ENCODE measurements at regions not wholly inside any gene's neighbourhood (a gene's known extent, or its start where the extent isn't known, plus 50 kb on each side); places are given as distances from the start of the nearest gene placed in this dataset.

DNA sequence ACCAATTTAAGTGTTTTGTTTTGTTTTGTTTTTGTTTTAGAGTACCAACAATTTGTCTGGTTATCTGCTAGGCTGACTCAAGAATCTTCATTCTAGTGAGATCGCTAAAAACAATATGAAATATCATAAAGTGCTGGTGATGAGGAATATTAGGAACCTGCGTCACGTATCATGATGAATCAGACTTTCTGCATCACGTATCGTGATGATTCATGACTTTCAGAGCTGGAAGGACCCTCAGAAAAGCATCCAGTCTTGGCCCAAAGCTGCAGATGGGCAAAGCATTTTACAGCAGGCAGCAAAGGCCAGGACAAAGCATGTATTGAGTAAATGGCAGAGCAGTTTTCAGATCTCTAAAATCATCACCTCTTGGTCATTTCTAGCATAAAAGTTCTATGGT is 278.0 kb upstream of the BOD1L1 start:
- no peaks in the 10 kb centered on the region for H3K9me3 ChIP-seq (ENCODE audit: insufficient read depth in 2 of 2, low read depth in 1 of 2, low read length in 1 of 2)
- H4K5ac ChIP-seq (ENCODE audit: insufficient read length, low read depth, low read length): no peak overlapping the region
- no peak overlapping the region for H2BK20ac ChIP-seq (ENCODE audit: low read length)
- no peak overlapping the region for H2BK12ac ChIP-seq (ENCODE audit: low read depth, low read length)
- no peaks in the 10 kb centered on the region for H3K36me3 ChIP-seq (ENCODE audit: control insufficient read depth in 2 of 4, insufficient read depth in 4 of 4, low read length in 3 of 4)
- H2BK15ac ChIP-seq (ENCODE audit: low read length): no peak overlapping the region
- ChIA-PET CTCF (ENCODE audit: partially characterized antibody) (interaction anchor here (1.2 to 4.0 kb wide), 2 partner anchors 249 to 250 kb away, joined by 8 to 27 read pairs; no protein-coding TSS in a partner anchor), POLR2A (ENCODE audit: partially characterized antibody) (no interaction called here)
- no peaks in the 10 kb centered on the region for H3K27me3 ChIP-seq (replicated peaks in 1 of 4; ENCODE audit: control insufficient read depth in 3 of 4, extremely low read depth in 1 of 4, insufficient read depth in 3 of 4, low read length in 3 of 4)
- no peak overlapping the region for H3K9ac ChIP-seq (replicated peaks in 1 of 4; ENCODE audit: extremely low read depth in 1 of 4, low read depth in 3 of 4, low read length in 3 of 4)
- no peak overlapping the region for H2AFZ ChIP-seq (ENCODE audit: low read length)
- H3K14ac ChIP-seq (ENCODE audit: insufficient read length): no peak overlapping the region
- WGBS, 2 experiments (ENCODE audit: extremely low coverage in 1 of 2, insufficient coverage in 1 of 2, insufficient read length in 1 of 2, insufficient replicate concordance in 2 of 2, low coverage in 1 of 2, low lambda C conversion rate in 2 of 2, missing lambda C conversion rate in 1 of 2): 93% methylated on average over 5 of the region's 5 CpGs; no CpG with 5 or more reads in 1 of the 2 experiments
- no peak overlapping the region for H3K4me2 ChIP-seq (ENCODE audit: insufficient read depth in 1 of 2, low read depth in 2 of 2, low read length in 2 of 2)
- no peak overlapping the region for H4K8ac ChIP-seq (ENCODE audit: extremely low read depth, insufficient read depth, low read length)
- H3K4me1 ChIP-seq (replicated peaks in 1 of 4; ENCODE audit: control insufficient read depth in 3 of 4, insufficient read depth in 4 of 4, low read length in 3 of 4): no peaks in the 10 kb centered on the region
- H3K79me2 ChIP-seq (ENCODE audit: control insufficient read depth in 1 of 2, insufficient read depth in 2 of 2, low read length in 2 of 2): no peaks in the 10 kb centered on the region
- no peak overlapping the region for H3K23ac ChIP-seq (ENCODE audit: insufficient read length)
- no peak overlapping the region for H3K4ac ChIP-seq (replicated peaks; ENCODE audit: insufficient read length, low read depth, low read length)
- H3K27ac ChIP-seq (ENCODE audit: low read depth, low read length): no peak overlapping the region
- FAIRE-seq: no peak
- H4K91ac ChIP-seq (replicated peaks; ENCODE audit: insufficient read length, low read length): no peak overlapping the region
- no peak overlapping the region for H2AK5ac ChIP-seq (ENCODE audit: low read depth, low read length)
- H3K56ac ChIP-seq (replicated peaks; ENCODE audit: insufficient read length, low read depth, low read length): no peak overlapping the region
- H2BK5ac ChIP-seq (ENCODE audit: low read depth, low read length): no peak overlapping the region
- DNase-seq (ENCODE audit: low read depth in 1 of 2, low spot score in 2 of 2): no peak
- H3K23me2 ChIP-seq (ENCODE audit: low read depth, low read length): no peaks in the 10 kb centered on the region
- H2BK120ac ChIP-seq (replicated peaks; ENCODE audit: low read depth, low read length): no peak overlapping the region
- H4K20me1 ChIP-seq (replicated peaks in 1 of 2; ENCODE audit: control insufficient read depth in 1 of 2, insufficient read depth in 2 of 2, low read length in 2 of 2): no peaks in the 10 kb centered on the region
- H3K4me3 ChIP-seq (ENCODE audit: extremely low read depth in 1 of 4, insufficient read depth in 2 of 4, low read depth in 3 of 4, low read length in 4 of 4): no peak overlapping the region
- H3K79me1 ChIP-seq (ENCODE audit: low read depth, low read length): no peaks in the 10 kb centered on the region
- no peak overlapping the region for H3K18ac ChIP-seq (ENCODE audit: extremely low read depth, low read length)
- TF ChIP-seq RAD21 (IDR thresholded peaks at IDR 0.05 in 1 of 2, conservative IDR thresholded peaks at IDR 0.05 in 1 of 2; ENCODE audit: low read depth in 2 of 2, low read length in 2 of 2) (no peak), POLR2A (IDR thresholded peaks at IDR 0.05; ENCODE audit: control extremely low read depth in 1 of 2, low read depth in 2 of 2, low read length in 2 of 2) (no peak), POU5F1 (IDR thresholded peaks at IDR 0.05; ENCODE audit: low read depth, low read length) (no peak), POLR2AphosphoS5 (IDR thresholded peaks at IDR 0.05; ENCODE audit: low read depth, low read length) (no peak), EP300 (IDR thresholded peaks at IDR 0.05; ENCODE audit: borderline replicate concordance in 1 of 2, low read depth in 2 of 2, low read length in 2 of 2) (no peak), SRF (IDR thresholded peaks at IDR 0.05; ENCODE audit: low read depth, low read length) (no peak), CREB1 (IDR thresholded peaks at IDR 0.05) (no peak), HDAC2 (IDR thresholded peaks at IDR 0.05; ENCODE audit: borderline replicate concordance in 1 of 2, low read depth in 2 of 2, low read length in 2 of 2) (no peak), MAFK (IDR thresholded peaks at IDR 0.05; ENCODE audit: low read depth, low read length) (no peak), GABPA (IDR thresholded peaks at IDR 0.05; ENCODE audit: borderline replicate concordance, insufficient read depth, low read length) (no peak), SP2 (IDR thresholded peaks at IDR 0.05; ENCODE audit: low read length) (no peak)
- TF ChIP-seq, protein P1, sequence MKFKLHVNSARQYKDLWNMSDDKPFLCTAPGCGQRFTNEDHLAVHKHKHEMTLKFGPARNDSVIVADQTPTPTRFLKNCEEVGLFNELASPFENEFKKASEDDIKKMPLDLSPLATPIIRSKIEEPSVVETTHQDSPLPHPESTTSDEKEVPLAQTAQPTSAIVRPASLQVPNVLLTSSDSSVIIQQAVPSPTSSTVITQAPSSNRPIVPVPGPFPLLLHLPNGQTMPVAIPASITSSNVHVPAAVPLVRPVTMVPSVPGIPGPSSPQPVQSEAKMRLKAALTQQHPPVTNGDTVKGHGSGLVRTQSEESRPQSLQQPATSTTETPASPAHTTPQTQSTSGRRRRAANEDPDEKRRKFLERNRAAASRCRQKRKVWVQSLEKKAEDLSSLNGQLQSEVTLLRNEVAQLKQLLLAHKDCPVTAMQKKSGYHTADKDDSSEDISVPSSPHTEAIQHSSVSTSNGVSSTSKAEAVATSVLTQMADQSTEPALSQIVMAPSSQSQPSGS (IDR thresholded peaks at IDR 0.05; ENCODE audit: low read length): no peak
- TF ChIP-seq, protein P2, sequence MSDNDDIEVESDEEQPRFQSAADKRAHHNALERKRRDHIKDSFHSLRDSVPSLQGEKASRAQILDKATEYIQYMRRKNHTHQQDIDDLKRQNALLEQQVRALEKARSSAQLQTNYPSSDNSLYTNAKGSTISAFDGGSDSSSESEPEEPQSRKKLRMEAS (IDR thresholded peaks at IDR 0.05): no peak

All from H1 (cell line).